A204.1 (cell line): ENCODE measurements at regions not wholly inside any gene's neighbourhood (a gene's known extent, or its start where the extent isn't known, plus 50 kb on each side); places are given as distances from the start of the nearest gene placed in this dataset.

Experiments used
- FAIRE-seq: peaks from 2 replicates; lab custom pipeline; 2012; peaks lifted over from hg19 to GRCh38; lab: Jason Lieb, UNC

DNA sequence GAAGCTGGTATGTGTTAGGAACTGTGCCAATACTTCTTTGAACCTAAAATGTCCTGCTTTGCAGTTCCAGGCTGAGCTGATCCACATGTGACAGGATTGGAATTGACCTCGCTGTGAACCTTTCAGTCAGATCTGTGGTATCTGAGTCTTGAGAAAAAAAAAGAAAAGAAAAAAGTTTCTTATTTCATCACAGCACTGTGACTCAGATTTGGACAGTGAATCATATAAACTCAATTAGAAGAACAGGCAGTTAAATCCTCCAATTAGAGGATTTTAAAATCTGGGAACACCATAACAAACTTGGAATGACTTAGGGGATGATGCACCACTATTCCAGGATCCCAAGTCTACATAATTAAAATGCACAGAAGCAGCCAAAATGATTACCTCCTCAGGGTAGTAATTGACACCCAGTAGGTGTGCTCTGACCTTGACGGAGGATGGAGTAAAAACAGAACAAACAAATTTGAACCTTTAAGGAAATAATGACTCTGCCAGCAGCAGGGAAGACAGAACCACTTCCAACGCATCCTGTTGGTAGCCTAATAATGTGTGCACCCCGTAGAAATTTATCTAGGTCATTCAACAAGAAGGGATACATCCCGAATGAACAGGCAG lies 57.8 kb upstream of the RAI14 start:
- no peak for FAIRE-seq

DNA sequence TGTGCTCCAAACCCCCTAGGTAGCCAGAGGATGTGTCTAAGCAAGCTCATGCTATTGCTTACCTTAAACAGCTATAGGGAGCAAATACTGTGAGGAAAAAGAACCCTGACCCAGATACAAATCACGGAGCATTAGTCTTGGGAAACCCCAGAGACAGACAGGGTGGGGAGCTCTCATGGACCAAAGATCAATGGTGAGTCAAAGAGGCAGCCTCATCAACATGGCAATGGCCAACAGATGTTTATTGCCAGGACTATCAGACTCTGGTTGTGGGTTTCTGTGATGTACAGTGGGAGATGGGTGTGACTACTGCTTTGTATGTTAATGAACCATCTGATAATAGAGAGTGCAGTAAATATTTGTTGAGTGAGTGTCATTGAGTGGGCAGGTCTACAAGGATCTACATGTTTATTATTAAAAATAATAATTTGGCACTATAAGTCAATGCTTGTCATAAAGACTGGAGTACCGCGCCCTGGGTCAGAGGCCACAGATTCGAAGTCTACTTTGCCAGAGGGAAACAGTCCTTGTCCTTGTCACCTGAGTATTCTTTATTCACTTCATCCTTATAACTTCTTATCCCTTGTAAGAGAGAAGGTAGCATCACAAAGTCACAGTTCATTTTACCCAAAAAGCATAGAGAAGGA lies 56.5 kb upstream of the RAI14 start:
- FAIRE-seq, result no peak

DNA sequence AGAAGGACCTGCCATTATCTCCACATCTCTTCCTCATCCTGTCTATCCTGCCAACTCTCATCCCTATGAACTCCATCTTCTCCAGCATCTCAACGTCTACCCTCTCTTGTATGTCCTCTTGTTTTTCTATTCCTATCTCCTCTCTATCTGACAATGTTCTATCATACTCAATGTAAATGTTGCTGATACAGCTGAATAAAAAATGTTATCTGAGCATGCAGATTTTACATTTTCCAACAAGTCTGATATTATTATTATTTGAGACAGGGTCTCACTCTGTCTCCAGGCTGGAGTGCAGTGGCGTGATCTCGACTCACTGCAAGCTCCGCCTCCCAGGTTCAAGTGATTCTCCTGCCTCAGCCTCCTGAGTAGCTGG lies 56.0 kb upstream of the RAI14 start:
- FAIRE-seq, result no peak

DNA sequence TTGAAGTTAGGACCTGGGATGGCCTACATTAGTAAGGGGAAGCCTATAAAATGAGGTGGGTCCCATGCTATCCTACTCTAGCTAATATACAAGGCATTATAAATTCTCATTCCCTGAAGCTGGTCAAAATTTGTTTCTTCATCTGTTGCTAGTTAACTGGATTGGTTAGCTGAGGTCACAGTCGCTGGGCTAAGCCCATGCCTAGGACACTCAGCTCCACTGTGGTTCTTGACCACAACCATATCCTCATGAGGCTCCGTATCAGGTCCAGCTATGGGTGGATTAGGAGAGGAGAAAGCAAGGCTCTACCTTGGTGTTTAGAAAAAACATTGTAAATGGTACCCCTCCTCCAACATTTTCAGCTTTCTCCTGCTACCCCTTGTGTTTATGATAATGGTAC lies 52.8 kb upstream of the RAI14 start:
- FAIRE-seq, result no peak

DNA sequence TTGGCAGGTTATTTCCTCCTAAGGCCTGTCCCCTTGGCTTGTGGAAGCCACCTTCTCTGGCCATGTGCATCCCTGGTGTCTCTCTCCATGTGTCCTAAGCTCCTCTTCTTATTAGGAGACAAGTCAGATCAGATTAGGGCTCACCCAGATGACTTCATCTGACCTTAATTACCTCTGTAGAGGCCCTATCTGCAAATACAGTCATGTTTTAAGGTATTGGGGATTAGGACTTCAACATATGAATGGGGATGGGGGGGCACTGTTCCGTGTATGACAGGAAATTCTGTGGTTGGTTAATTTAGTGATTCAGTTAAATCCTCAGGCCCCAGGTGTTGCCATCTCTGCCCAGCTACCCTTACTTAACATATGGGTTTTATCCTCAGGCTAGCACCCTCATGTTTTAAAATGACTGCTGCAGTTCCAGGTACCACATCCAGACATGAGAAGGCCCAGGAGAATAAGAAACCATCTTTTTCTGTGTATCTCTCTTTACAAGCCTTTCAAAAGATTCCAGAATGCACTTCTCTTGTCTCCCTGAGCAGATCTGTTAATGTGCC lies 51.9 kb upstream of the RAI14 start:
- FAIRE-seq, result no peak

DNA sequence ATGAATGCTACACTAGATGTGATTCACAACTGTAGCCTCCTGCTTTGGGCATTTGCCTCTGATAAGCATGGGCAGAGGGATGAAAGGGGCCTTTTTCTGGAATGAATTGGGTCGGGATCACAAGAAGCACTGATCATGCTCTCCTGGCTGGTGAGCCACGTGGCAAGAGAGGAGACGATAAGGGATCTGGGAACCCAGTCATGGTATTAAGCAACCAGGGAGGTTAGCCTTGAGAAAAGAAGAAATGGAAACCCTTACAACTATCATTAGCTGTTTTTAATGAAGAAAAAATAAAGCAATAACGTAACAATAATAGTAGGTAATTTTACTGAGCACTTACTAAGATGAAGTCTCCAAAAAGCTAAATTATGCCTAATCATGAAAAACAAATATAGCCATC lies 50.0 kb upstream of the RAI14 start:
- FAIRE-seq, result no peak
